ENCODE measurements at regions not wholly inside any gene's neighbourhood (a gene's known extent, or its start where the extent isn't known, plus 50 kb on each side); places are given as distances from the start of the nearest gene placed in this dataset.

- no peak overlapping the region for H3K27ac ChIP-seq
- DNase-seq (ENCODE audit: low spot score) = no peak
- no peaks in the 10 kb centered on the region for H3K36me3 ChIP-seq
- no peaks in the 10 kb centered on the region for H3K9me3 ChIP-seq (ENCODE audit: low read depth)
- no peak overlapping the region for H3K9ac ChIP-seq
- peaks cover 3% of the 10 kb centered on the region for H3K27me3 Mint-ChIP-seq (ENCODE audit: insufficient read depth, low read depth)
- H3K4me1 Mint-ChIP-seq = peaks cover 7% of the 10 kb centered on the region
- no peak overlapping the region for H3K27ac Mint-ChIP-seq
- H3K4me1 ChIP-seq = peaks cover 9% of the 10 kb centered on the region
- H3K4me3 Mint-ChIP-seq = no peak overlapping the region
- no peaks in the 10 kb centered on the region for H3K27me3 ChIP-seq
- no peaks in the 10 kb centered on the region for H3K36me3 Mint-ChIP-seq
- H3K4me3 ChIP-seq = no peak overlapping the region
- H3K9me3 Mint-ChIP-seq = no peaks in the 10 kb centered on the region
- no peak overlapping the region for H2AFZ ChIP-seq (replicated peaks)
- no peak for TF ChIP-seq EZH2phosphoT487 (IDR thresholded peaks at IDR 0.05)
- TF ChIP-seq CTCF (IDR thresholded peaks at IDR 0.05) = no peak
- TF ChIP-seq EZH2 (IDR thresholded peaks at IDR 0.05) = no peak
- no peak overlapping the region for H3K4me2 ChIP-seq
- peaks cover 6% of the 10 kb centered on the region for H3F3A ChIP-seq (ENCODE audit: low read depth)
- H3K79me2 ChIP-seq (ENCODE audit: low read depth) = no peaks in the 10 kb centered on the region
- no peaks in the 10 kb centered on the region for H4K20me1 ChIP-seq (ENCODE audit: low read depth)
Observed at GRCh38 chr1:112250892-112251291, 145.1 kb upstream of the CTTNBP2NL start.

- H3K9ac ChIP-seq = no peak overlapping the region
- no peak for TF ChIP-seq CTCF (IDR thresholded peaks at IDR 0.05)
- TF ChIP-seq EZH2phosphoT487 (IDR thresholded peaks at IDR 0.05) = no peak
- TF ChIP-seq EZH2 (IDR thresholded peaks at IDR 0.05) = no peak
- no peak for DNase-seq (ENCODE audit: low spot score)
- H3K27ac ChIP-seq = no peak overlapping the region
- no peaks in the 10 kb centered on the region for H3K9me3 ChIP-seq (ENCODE audit: low read depth)
- H3K4me1 Mint-ChIP-seq = peaks cover 7% of the 10 kb centered on the region
- H3K27ac Mint-ChIP-seq = peak overlapping the region; percentile 32
- H3K4me2 ChIP-seq = no peak overlapping the region
- H3F3A ChIP-seq (ENCODE audit: low read depth) = no peaks in the 10 kb centered on the region
- peaks cover 9% of the 10 kb centered on the region for H3K4me1 ChIP-seq
- no peaks in the 10 kb centered on the region for H3K27me3 ChIP-seq
- H3K36me3 ChIP-seq = no peaks in the 10 kb centered on the region
- H3K4me3 Mint-ChIP-seq = no peak overlapping the region
- no peak overlapping the region for H2AFZ ChIP-seq (replicated peaks)
- H3K9me3 Mint-ChIP-seq = no peaks in the 10 kb centered on the region
- no peaks in the 10 kb centered on the region for H4K20me1 ChIP-seq (ENCODE audit: low read depth)
- no peaks in the 10 kb centered on the region for H3K36me3 Mint-ChIP-seq
- no peak overlapping the region for H3K4me3 ChIP-seq
- no peaks in the 10 kb centered on the region for H3K79me2 ChIP-seq (ENCODE audit: low read depth)
- peaks cover 3% of the 10 kb centered on the region for H3K27me3 Mint-ChIP-seq (ENCODE audit: insufficient read depth, low read depth)
Observed at GRCh38 chr1:112251766-112252506, 144.1 kb upstream of the CTTNBP2NL start.

- no peaks in the 10 kb centered on the region for H3K27me3 Mint-ChIP-seq (ENCODE audit: insufficient read depth, low read depth)
- Histone ChIP-seq H4K20me1 (ENCODE audit: low read depth) (no peaks in the 10 kb centered on the region), H3K4me3 (no peak overlapping the region), H3K4me2 (no peak overlapping the region), H3K79me2 (ENCODE audit: low read depth) (no peaks in the 10 kb centered on the region), H3F3A (ENCODE audit: low read depth) (no peaks in the 10 kb centered on the region), H3K4me1 (peaks cover 9% of the 10 kb centered on the region), H3K27me3 (no peaks in the 10 kb centered on the region), H2AFZ (replicated peaks) (peak overlapping the region; percentile 99), H3K36me3 (no peaks in the 10 kb centered on the region), H3K27ac (no peak overlapping the region), H3K9me3 (ENCODE audit: low read depth) (no peaks in the 10 kb centered on the region), H3K9ac (no peak overlapping the region)
- peak overlapping the region; percentile 74 for H3K27ac Mint-ChIP-seq
- TF ChIP-seq EZH2phosphoT487 (IDR thresholded peaks at IDR 0.05) (no peak), EZH2 (IDR thresholded peaks at IDR 0.05) (no peak), CTCF (IDR thresholded peaks at IDR 0.05) (no peak)
- DNase-seq (ENCODE audit: low spot score) = no peak
- H3K4me3 Mint-ChIP-seq = no peak overlapping the region
- no peaks in the 10 kb centered on the region for H3K36me3 Mint-ChIP-seq
- peaks cover 7% of the 10 kb centered on the region for H3K4me1 Mint-ChIP-seq
- H3K9me3 Mint-ChIP-seq = no peaks in the 10 kb centered on the region
Observed at GRCh38 chr1:112253366-112253765, 142.6 kb upstream of the CTTNBP2NL start.
